ENCODE measurements at regions not wholly inside any gene's neighbourhood (a gene's known extent, or its start where the extent isn't known, plus 50 kb on each side); places are given as distances from the start of the nearest gene placed in this dataset.

DNA sequence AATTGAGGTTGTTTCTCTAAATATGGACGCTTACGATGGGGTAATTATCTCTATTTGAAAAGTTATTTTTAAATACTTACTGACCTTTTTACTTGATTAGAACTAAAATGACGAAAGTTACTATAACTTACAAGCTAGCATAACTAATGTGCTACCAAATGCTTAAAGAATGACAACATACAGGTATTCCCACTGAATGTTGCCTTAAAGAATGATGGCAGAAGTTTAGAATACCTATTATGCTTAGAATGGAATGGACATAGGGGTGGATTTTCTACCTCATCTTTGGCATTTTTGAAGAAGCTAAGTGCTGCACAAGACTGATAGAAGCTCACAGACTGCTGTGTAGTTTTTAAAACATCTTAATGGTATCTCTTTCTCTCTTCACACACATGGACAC, 284.8 kb downstream of the THBS2 start:
- DNase-seq (ENCODE audit: low read depth): no peak

DNA sequence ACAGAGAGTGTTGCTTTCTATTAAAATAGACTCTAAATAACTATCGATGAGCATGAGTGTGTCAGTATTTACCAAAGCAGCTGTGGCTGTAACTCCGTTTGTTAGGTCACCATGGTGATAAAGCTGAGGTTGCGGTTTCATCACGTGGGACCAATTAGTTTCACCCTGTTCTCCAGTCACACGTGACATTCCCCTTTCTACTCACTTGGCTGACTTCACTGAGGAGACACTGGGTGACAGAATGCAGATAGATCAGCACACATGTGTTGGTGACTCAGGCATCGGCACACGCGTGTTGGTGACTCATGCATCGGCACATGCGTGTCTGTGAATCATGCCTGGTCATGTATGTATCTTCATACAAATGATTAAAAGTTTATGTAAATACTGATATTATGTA, 285.4 kb downstream of the THBS2 start:
- peak; percentile 9 for DNase-seq (ENCODE audit: low read depth)

DNA sequence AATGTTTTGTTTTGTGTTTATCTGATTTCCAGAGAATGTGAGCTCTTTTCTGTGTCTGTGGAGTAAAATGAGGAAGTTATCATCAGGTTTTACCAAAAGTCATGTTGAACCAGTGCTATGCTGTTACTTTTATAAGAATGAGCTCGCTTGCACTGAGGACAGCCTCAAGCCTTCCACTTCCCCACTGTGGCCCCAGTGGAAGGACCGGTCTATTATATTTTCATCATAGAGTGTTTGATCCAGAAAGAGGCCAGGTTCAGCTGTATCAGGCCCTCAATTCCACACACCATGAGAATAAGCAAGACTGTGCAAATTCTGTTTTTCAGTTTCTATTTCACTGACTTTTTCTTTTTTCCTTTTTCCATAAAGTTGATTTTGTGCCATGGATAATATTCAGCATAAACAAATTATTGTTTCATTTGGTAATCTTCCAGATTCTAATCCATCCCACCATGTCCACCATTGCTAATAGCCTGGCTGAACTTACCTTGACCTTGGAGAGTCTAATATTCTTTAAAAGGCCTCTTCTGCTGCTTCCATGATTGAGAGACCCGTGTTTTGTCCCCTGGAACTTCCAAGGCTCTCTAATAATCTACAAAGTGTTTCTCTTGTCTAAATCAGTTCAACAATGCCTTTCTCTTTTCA, 286.2 kb downstream of the THBS2 start:
- DNase-seq (ENCODE audit: low read depth): no peak

DNA sequence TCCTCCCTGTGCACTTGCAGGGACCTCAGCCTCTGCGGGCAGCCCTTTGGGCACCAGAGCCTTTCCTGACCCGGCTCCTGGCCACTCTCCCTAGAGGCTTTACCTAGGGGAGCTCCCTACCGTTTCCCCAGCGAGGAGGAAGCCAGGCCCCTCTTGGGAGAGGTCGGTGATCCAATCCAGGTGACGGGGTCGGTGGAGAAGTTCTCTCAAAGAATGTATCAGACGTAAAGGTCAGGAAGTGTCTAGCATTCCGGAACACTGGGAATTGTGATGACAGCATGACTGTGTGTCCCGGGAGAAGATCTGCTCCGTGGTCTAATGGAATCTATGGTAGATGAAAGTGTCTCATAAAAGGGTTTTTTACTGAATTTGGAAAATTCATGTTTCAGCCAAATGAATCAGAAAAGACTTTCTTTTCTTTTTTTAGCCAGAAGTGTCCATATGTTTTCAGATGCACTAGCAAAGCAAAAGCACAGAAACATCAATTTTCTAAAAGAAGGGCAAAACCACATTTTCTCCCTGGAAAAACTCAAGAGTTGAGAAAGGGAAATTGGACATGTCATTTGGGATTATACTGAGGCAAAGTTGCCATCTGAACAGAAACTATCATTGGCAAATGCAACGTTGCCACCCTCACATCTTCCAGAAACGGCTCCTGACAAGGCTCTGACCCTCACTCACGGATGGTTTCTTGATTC, 289.4 kb downstream of the THBS2 start:
- no peak for DNase-seq (ENCODE audit: low read depth)

DNA sequence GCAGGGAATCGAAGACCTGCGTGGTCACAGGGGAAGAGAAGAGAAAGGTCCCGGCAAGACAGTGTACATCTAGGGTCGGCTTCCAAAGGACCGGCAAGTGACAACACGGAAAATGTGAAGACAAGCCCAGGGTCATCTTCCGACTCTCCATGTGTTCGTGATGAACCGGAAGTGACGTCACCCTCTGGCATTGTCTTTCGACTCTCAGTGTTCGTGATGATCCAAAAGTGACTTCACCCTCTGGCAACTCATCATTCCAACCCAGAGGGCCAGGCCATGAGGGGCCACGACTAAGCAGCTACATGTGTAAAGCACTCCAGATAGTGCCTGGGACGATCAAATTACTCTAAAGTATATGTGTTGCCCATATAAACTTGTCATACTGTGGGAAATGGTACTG, 290.8 kb downstream of the THBS2 start:
- DNase-seq (ENCODE audit: low read depth): no peak

DNA sequence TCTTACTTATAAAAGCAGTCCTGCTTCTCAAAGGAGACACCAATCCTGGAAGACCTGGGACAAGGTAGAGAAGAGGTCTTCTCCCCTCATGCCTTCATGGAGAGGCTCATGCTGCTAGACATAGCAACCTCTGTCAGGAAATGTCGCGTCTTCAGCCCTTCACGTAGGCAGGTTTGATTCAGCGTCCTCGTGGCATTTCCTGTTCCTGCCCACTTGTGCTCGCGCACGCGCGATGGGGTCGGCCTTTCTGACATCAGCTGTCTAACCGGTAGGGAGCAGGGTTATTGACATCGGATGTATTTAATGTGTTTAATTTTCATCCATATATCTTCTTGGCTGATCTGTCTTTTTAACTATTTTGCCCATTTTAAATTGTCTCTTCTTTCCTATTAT, 292.4 kb downstream of the THBS2 start:
- DNase-seq (ENCODE audit: low read depth): no peak

DNA sequence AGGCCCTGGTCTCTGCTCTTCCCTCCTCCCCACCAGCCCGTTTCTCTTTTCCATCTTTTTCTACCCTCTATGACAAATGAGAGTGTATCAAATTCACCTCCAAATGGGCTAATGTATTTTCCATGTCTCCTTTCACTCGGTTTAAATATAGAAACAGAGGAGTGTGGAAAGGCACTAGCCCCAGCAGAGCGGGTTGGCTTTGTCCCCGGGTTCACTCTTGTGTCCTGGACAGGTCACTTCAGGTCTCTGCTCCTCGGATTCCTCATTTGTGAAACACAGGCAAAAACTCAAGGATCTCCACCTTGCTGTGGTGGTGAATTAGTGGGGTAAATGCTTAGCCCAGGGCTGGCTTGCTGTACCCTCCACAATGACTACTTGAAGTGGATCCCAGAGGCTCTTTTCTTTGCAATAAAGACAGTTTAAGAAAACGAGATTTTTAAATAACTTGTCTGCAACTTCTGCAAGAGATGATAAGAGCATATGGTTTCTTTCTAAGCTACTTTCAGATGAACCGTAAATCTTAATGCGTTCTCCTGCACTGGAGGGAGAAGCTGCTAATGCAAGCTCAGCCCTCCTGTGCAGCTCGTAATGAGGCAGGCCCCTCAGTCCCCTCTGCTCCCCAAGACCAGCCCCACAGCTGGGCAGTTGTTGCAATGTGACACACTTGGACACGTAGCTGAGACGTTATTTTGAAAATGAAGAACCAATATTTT, 292.9 kb downstream of the THBS2 start:
- DNase-seq (ENCODE audit: low read depth): no peak

DNA sequence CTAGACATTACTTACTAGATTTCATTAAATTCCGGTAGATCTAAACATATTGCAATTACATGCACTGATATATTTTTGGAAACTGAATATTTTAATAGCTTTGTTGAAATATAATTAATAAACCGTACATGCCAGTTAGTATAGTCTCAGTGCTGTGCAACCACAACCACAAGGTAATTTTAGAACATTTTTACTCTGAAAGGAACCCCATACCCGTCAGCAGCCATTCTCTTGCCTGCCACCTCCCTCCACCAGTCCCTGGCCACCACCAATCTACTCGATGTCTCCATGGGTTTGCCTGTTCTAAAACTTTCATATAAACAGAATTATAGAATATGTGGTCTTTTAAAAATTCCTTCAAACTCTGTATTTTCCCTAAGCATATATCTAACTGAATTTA, 293.9 kb downstream of the THBS2 start:
- no peak for DNase-seq (ENCODE audit: low read depth)

DNA sequence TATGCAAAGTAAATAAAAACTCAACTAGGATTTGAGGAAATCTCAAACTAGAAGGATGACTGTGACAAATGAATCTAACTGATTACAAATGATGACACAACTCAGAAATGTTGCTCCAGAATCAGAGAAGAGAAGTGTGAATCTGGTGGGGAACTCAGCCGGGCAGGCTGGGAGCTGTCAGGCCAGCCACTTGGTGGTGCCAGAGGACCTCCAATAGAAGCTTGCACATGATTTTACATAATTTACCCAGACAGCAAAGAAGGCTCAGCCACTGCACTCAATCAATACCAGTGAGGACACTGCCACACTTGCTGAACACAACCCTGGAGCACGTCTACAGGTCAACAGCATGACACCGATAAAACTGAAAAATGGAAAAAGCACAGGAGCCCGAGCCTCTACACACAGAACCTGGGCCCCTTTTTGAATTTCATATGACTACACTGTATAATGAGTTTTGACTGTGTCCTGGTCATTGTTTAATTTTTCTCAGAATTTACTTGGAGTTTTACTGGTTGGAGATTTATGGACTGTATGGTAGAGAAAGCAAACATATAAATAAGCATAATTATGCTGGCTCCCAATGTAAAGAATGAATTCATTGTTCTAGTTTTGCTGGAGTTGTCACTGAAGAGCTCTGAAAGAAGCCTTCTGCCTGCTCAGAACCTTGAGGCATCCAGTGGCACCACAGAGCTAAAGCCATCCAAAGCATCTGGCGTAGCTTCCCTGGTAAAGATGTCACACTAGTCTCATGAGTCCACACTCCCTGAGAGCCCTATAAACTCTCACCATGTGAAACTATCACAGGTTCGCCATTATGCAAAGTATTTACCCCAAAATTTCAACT, 296.5 kb downstream of the THBS2 start:
- DNase-seq (ENCODE audit: low read depth): peak; percentile 17

DNA sequence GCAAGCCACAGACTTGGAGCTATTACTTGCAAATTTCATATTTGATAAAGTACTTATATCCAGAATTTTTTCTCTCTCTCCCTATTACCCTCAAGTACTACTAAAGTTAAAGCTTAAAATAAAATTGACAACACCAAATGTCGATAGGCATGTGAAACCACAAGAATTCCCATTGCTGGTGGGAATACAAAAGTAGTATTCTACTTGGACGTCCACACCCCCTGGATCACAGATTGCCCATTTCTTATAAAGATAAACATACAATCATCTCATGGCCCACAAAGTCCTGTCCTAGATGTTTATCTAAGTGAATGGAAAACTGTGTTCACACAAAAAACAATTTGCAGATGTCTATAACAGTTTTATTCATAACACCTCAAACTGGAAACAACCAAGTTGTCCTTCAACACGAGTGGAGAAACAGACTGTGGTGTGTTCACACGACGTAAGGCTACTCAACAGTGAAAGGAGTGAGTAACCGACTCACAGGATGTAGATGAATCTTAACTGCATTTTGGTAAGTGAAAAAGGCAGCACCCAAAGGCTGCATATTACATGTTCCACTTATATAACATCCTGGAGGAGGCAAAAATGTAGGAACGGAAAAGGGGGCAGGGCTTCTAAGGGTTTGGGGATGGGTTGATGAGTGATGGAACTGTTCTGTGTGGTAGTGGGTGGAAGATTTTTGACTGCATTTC, 297.4 kb downstream of the THBS2 start:
- no peak for DNase-seq (ENCODE audit: low read depth)

DNA sequence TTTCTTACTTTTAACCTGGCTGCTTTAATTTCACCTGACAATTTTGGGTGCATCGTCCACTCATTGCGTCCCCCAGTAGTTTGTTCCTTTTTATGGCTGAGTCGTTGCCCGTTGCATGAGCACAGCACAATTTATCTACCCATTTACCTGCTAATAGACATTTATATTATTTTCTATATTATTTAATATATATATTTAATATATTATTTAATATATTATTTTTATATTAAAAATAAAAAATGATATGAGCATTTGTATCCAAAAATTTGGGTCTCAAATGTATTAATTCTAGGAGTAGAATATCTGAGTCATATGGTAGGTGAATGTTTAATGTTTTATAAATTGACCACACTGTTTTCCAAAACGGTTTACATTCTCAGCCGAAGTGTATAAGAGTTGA, 300.2 kb downstream of the THBS2 start:
- DNase-seq (ENCODE audit: low read depth): no peak

DNA sequence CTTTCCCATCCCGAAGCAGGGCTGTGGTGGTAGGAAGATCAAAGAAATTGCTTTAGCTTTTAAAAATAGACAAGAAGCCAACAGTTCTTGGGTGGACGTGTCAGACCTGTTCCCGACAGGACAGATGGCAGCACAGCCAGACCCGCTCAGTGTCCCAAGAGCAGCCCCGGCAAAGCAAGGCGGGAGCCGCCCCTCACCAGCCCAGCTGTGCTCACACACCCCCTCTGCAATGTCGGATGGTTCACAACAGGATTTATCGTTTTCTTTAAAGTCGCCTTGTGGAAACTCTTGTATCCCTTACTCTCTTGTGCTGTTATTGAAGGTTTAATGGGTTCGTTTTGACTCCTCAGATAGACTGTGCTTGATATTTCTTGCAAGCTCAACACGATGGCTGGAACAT, 302.4 kb downstream of the THBS2 start:
- no peak for DNase-seq (ENCODE audit: low read depth)

DNA sequence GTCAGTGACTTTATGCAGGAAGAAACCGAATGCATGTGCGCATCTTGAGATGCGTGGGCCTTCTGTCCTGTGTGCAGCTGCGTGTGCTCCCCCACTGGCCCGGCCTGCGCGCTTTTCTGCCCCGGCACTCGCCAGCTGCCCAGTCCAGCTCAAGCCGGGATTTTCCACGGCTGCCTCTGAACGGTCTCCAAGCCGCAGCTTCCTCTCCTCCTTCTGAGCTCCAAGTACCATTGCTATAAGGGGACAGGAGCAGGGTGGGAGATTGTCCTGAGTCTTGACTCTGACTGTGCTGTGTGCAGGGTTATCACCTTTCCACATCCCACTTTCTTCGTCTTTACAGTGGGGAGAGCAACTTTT, 302.8 kb downstream of the THBS2 start:
- no peak for DNase-seq (ENCODE audit: low read depth)

DNA sequence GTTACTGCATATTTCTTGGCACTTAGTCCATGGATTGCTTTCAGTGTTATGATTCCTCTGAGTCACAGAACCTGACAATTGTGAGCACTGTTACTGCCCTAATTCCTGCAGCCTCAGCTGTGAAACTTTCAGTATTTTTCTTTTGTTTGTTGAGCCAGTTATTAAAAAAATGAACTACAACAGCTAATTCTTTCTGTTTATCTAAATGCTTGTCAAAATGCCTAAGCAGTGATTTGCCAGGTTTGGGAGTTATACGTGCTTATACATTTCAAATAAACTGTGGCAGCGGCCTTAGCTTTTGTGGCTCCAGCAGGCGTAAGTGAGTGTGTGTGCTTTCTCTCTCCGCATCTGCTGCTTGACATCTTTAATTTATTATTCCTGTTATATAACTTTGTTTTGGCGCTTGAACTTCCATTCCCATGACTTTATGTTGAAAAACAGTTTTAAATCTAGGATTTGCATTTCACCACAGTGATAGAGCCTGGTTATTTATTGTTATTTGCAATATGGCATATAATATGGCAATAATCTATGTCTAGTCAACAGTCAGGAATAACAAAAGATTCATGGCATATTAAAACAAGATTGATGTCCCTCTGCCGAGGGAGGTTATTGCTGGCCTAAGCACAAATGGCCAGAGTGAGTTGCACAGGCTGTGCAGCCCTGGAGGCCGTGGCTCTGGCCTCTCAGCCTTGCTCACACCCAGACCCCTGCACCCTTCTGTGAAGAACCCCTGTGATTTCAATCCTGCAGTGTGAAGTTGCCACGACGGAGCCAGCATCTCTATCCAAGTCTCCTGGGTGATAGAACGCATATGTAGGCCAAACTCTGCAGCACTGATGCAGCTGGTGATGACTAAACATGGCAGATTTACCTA, 303.4 kb downstream of the THBS2 start:
- no peak for DNase-seq (ENCODE audit: low read depth)

DNA sequence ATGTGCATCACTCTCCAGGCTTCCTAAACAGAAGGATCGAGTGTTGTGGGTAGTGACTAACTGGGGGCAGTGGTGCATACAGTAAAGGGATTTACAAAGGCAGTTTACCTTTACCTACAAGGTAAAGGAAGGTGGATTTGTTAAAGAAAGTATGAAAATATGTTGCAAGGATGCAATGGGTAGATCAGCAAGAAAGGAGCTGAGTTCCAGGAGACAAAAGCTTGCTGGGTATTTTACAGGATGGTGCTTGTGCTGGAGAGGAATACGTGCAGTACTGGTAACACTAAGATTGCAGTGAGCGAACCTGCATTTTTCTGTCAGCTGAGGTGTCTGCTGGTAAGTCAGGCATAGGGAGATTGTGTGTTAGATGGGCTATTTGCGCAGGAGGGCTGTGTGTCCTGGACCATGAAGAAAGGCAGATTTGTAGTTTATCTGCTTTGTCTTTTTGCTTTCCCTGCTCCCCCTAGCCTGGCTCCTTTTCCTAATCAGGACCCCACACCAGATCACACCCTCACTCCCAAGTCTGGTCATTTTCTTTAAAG, 304.6 kb downstream of the THBS2 start:
- no peak for DNase-seq (ENCODE audit: low read depth)

DNA sequence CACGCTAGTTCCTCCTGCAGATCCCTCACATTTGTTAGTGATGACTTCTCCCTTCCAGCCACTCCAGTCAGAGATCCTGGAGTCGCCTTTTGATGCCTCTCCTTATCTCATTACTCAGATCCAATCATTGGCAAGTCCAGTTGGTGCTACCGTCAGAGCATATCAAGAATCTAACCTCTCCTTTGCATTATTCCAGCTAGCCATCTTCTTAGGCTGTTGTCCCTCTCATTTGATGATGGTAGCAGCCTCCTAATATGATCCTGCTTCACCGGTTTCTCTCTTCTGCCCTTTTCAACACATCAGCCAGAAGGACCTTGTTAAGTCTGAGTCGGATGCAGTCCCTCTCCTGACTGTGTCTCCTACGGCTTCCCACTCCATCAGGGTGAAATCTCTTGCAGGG, 305.6 kb downstream of the THBS2 start:
- DNase-seq (ENCODE audit: low read depth): no peak

DNA sequence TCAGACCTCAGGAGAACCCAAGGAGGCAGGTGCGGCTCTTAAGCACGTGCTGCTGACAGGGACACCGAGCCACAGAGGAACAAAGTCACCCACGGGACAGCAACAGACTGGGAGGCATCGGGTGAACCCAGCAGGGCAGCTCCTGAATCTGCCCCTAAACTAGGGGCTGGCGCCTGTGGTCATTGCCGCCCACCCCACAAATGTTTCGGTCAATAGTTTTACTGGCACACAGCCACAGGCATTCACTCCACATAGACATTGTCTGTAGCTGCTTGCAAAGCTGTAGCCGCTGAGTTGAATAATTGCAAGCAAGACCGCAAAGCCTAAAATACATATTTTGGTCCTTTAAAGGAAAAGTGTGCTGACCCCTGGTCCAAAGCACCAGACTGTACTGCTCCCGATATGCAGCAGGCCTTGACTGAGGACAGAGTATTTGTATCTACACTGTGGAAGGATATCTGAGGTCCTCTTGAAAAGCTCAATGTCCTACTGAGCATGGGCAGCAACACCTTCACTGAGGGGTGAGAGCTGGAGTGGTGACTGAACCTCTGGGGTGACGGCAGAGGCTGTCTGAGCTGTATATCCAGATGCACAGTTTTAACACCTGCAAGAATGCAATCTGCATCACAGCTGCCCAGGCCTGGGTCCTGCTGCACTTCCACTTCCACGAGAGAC, 310.3 kb downstream of the THBS2 start:
- no peak for DNase-seq (ENCODE audit: low read depth)

DNA sequence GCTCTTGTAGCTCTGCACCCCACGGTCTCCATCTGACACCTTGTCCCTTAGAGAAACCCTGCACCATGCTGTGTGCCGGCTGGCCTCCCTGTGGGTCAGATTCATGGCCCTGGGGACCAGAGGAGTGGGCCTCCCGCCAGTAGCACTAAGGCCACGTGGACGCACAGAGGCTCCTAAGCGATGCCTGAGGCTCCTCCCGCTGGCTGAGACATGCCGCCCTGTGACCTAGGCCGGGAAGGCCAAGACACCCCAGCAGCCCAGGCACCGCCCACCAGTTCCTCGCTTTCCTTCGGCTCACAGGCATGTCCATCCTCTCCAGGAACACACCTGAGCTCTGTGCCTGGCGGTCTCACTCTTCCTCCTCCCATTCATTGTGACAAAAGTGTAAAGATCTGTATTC, 311.0 kb downstream of the THBS2 start:
- DNase-seq (ENCODE audit: low read depth): no peak

DNA sequence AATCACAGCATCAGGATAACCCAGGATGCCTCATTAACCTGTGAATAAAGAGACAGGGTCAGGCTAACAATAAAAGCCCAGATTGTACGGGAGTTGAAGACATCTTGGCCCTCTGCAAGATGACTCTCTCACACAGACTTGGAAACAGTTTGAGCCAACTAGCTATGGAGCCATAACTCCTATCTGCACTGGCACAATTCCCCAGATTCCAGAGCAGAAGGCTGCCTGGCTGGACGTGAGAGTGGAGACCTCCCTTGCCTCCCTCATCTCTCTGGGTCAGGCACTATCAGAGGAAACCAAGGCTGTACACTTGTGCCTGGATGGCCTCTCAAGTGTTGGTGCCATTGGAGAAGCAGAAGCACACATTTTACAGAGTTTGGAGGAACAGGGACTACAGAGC, 312.6 kb downstream of the THBS2 start:
- no peak for DNase-seq (ENCODE audit: low read depth)

DNA sequence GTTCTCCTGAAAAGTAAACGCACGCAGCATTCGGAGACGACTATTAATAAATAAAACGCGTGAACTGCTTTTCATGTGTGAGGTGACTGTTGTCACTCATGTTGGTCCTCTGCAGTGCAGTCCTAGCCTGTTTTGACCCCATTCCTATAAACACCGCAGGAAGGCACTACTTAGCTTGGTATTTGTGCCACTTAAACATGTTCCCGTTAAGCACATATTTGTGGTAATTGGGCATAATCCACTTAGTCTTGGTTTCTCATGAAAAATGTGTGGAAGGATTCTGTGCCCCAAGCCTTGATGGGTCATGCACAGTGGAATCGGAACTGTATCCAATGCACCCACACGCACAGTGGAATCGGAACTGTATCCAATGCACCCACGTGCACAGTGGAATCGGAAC, 313.9 kb downstream of the THBS2 start:
- no peak for DNase-seq (ENCODE audit: low read depth)

Measured in T follicular helper cell (primary cell).